Stimulated activated CD4-positive, alpha-beta T cell treated with anti-CD3 and anti-CD28 coated beads, Interleukin-15, amount 100 ng/mL, for 1 hour (primary cell): ENCODE measurements at regions not wholly inside any gene's neighbourhood (a gene's known extent, or its start where the extent isn't known, plus 50 kb on each side); places are given as distances from the start of the nearest gene placed in this dataset.
"Not testable (repeated sequence)": the region's sequence is repeated elsewhere in the genome, so short reads cannot be mapped to it uniquely, and the experiment has no call there.

Experiments used
- DNase-seq, 2 donors: peaks; one replicate each; pipeline ENCODE4 v3.0.0-alpha.2; 2020; ENCODE audit warnings: low read depth in 1 of 2, low spot score in 1 of 2

DNA sequence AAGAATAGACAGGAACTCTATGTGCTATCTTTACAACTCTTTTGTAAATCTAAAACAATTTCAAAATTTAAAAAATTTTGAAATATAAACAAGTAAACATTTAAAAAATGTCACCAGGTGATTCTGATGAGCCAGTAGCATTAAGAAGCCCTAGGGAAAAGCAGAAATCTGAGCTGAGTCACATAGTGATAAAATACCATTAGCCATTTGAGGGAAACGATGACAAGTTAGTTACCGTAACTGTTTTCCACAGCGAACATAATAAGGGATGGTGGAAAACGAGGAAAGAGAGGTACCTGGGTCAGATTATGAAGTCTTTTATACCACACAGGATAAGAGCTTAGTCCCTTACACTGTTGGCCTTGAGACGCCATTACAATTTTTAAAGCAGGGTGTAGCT lies 55.5 kb downstream of the PRR15 start:
- no peak for DNase-seq

DNA sequence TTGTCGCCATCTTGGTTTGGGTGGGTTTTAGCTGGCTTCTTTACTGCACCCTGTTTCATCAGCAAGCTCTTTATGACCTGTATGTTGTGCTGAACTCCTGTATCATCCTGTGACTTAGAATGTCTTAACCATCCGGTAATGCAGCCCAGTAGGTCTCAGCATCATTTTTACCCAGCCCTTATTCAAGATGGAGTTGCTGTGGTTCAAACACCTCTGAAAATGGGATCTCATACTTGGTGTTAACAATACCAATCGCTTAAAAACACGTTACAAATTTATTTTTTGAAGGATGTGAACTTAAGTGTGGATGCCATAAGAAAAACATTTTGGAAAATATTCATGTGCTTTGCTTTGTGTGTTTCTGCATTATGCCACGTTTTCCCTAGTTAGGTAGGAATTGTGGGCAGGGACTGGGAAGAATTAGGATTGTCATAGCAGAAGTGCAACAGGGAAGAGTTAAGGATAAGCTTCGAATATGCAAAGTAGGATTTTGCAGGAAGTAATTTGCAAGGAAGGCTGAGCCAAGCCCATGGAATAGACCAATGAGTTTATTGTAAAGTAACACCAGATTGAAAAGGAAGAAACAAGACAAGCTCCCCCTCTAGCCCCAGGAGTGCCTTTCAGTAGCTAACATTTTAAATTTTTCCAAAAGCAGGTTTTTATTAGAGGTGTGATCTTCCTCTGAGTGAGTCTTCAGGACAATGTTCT lies 56.4 kb downstream of the PRR15 start:
- DNase-seq, result no peak

DNA sequence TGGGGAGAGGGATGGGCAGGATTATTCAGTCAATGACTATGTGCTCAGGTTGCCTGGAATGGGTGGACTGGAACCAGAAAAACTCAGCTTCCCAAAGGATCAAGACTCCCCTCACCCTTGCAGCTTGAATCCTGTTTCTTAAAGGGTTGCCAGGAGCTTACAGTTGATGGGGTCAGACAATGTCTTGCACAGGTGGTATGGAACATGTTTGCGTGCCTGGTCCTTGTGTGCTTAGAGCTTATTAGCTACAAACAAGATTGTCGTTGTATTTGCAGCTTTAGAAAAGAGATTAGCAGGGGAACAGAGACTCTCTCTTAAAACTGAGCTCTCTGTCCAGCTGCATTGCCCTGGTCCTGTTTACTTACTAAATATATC lies 56.9 kb downstream of the PRR15 start:
- no peak for DNase-seq

DNA sequence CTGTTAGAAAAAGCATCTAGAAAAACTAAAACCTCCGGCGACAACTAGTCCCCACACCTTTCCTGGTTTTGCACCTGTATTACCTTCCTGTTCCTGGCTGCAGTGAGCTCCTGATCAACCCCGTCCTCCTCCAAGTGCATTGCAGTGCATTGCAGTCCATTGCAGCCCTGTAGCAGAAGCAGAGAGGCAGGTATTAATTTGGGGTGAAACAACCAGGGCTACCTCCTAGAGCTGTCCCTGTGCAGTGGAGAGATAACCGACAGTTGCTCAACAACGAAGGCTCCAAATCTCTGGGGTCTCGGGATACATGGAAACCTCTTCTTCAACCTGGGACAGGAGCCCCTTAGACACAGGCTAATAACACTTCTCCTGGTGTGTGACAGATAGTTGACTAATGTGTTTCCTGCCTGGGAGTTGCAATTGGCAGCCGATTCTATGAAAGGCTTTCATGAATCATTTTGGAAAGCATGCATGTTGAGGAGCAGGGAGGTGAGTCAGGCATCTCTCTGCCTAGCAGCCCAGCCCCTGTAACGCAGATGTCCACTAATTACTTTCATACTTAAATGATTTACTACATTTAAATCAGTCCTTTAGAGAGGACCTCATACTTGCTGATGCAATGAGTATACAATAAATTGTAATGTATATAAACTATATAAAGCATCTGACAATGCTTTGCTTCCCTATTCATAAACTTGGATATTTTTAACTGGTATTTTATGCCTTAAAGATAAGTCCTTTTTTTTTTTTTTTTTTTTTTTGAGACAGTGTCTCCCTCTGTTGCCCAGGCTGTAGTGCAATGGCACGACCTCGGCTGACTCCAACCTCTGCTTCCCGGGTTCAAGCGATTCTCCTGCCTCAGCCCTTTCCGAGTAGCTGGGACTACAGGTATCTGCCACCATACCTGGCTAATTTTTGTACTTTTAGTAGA lies 59.0 kb downstream of the PRR15 start:
- no peak for DNase-seq

DNA sequence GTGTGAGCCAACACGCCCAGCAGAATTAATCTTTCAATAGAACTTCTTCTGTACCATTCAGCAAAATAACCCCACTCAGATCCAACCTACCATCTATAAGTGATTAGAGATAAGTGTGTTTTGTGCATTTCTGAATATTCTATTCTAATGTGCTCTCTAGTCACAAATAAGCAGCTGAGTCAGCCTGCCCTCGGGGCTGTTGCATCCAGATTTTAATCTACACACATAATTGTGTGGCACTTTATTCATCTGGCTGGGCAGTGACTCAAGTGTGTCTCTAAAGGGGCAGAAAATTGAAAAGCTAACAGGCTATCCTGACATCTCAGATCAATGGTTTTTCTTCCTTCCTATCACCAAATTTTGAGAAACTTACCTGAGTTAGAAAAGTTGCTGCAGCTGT lies 60.3 kb downstream of the PRR15 start:
- DNase-seq, result no peak

DNA sequence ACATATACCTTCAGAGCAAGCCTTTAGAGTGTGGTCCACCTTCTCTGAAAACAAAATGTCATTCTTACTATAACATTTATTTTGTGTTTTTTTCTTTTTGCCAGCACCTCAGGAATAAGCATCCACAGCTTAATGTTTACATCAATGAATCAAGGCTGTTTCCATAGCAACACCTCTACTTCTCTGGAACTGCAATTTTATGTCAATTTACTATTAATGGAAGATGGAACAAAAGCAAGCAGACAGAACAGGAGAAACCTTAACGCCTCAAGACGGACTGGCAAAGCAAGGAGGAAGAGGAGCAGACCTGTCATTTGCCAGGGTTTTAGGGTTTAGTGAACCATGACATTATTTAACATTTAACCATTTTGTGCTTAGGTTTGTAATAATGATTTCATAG lies 63.1 kb downstream of the PRR15 start:
- DNase-seq, result no peak

DNA sequence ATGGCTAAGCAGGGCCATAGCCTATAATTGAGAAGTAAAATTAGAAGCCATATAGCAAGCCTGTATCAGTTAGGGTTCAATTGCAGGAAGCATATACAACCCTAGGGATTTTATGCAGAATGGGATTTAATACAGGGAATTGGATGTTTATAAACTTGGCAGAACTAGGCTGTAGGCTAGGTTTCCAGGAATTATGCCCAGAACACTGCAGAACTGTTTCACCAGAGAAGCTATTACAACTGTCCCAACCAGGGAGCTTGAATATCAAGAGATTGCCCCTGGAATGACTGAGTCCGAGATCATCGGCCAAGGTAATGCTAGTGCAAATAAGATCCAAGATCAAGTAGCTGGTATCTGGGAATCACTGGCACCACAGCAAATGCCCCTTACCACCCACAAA lies 64.0 kb downstream of the PRR15 start:
- no peak for DNase-seq

DNA sequence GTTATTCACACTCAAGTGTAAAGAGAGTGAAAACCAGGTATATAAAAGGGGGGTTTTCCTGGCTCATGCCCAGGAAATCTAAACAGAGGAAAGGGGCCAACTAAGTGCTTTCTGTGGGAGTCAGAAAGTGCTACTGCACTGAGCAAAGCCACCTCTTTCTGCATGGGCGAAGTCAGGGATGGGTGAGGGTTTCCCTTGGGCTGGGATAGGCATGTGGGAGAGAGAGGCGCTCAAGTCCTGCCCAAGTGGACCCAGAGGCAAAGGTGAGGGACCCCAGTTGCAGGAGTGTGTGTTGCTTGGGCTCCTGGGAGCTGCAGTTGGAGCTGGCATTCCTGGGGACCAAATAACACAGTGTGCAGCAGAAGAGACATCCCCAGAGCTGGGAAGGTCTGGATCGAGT lies 65.9 kb downstream of the PRR15 start:
- DNase-seq, result no peak

DNA sequence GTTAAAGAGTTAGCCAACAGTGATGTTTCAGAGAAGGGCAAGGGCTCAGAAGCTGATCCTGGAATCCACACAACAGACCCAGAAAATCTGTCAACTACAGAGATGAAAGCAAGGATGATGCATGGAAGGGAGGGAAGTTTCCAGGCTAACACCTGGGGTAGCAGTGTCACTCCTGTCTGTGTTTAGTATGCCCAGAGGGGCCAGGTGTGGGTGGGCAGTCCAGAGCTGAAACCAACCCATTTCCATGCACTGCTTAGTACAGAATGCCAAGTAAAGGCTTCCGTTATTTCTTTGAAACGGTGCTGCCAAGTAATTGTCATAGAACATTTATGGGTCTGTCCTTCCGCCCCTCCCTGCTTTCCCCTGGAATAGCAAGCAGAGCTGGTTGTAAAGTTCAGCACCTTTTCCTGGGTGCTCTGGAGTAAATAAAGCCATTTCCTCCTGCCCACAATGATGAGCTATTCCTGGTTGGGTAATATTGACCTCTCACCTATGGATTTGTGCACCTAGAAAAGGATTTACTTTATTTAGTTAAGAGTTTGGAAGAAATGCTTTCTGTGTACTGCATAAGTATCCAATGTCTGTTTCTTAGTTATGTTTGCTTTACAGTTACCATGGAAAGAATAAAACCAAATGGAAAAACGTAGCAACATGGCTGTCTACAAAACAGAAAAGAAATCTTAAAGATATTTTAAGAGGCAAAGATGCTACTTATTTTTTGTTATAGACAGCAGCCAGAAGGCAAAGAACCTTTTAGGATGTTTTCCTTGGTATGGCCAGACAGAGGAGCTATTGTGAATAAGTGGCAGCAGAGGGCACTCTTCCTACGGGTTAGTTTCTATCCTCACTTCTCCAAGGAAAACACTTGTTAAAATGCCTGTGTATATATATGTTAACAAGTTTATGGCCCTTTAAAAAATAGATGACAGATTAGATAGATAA lies 71.7 kb downstream of the PRR15 start:
- DNase-seq, result not testable (repeated sequence)

DNA sequence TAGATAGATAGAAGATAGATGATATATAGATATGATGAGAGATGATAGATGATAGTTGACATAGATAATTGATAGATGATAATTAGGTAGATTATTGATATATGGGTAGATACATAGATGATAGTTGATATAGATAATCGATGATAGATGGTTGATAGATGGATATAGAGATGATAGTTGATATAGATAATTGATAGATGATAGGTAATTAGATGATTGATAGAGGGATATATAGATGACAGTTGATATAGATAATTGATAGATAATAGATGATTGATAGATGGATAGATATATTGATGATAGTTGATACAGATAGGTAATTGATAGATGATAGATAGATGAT lies 72.3 kb downstream of the PRR15 start:
- DNase-seq, result no peak

DNA sequence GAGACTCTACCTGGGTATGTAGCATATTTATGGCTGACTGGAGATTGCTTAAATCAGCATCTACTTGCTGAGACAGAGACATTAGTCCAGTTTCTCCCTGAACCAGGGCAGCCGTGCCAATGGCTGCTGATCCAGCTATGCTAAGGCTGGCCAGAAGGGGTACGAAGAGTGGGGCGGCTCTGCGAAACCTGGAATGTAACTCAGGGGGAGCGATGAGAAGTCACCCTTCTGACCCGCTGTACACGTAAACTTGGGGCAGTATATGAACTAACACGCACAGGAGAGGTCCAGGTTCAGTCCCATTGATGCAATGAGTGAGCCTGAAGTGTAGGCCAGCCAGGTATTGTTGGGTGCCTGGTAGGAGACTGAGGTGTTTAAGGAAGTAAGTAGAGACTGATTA lies 73.7 kb downstream of the PRR15 start:
- no peak for DNase-seq

DNA sequence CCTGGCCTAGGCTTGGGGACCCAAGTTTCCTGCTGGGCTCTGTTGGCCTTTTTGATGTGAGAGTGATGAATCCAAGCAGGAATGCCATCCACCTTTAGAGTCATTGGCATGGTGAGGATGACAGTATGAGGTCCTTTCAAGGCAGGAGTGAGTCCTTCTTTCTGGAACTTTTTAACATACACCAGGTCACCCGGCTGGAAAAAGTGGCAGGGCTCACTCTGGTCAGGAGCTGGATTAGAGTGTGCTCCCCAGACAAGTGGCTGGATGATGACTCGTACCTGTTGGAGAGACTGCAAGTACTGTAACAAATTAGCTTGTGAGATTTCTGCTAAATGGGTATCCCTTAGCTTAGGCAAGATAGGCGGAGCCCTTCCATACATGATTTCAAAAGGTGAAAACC lies 75.2 kb downstream of the PRR15 start:
- not testable (repeated sequence) for DNase-seq

DNA sequence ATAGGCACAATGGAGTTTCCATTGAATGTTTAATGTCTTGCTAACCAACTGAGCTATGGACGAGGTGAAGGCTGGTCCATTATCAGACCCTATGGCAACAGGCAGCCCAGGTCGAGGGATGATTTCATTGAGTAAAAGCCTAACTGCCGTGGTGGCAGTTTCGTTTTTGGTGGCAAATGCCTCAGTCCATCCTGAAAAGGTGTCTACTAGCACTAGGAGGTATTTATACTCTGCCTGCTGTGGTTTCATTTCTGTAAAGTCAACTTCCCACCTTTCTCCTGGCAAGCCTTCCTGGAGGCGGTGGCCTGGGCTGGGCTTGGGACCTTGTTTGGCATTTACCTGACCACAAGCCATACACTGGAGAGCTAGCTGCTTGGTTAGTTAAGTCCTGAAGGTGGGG lies 75.8 kb downstream of the PRR15 start:
- DNase-seq, result no peak

DNA sequence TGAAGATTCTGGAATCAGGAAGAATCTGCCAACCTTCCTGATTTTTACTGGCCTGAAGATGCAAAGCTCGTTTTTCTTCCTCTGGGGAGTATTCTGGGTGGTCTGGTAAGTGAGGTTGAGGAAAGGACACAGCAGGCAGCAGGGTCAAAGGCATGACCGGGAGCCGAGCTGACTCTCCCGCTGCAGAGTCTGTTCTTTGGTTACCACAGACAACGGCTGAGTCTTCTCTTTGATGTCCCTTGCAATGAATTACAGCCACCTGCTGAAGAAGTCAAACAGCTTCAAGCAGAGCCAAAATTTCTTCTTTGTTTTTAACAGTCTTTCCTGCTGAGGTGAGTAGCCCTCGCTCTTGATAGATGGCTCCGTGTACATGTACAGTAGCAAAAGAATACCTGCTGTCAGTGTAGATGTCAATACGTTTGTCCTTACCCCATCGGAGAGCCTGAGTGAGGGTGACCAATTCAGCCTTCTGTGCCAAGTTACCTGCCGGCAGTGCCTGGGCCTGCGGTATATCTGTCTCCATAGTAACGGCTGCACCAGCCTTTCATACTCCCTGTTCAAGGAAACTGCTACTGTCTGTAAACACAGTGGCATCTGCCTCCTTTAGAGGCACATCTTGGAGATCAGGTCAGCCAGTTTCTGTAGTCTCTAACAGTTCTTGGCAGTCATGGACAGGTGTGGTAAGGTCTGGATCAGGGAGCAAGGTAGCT lies 76.4 kb downstream of the PRR15 start:
- no peak for DNase-seq

DNA sequence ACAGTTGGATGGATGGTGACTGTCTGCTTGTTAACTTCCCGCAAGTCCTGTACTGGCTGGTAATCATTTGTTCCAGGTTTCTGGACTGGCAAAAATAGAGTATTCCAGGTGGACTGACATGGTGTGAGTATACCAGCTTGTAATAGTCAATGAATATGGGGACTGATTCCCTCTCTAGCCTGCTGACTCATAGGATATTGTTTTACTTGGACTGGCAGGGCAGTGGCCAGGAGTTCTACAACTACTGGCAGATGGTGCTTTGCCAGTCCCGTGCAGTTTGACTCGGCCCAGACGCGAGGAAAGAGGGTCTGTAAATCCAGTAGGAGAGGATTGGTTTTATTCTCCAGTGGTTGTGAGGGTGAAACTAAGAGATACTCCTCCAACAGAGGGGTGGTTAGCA lies 78.0 kb downstream of the PRR15 start:
- DNase-seq, result no peak

DNA sequence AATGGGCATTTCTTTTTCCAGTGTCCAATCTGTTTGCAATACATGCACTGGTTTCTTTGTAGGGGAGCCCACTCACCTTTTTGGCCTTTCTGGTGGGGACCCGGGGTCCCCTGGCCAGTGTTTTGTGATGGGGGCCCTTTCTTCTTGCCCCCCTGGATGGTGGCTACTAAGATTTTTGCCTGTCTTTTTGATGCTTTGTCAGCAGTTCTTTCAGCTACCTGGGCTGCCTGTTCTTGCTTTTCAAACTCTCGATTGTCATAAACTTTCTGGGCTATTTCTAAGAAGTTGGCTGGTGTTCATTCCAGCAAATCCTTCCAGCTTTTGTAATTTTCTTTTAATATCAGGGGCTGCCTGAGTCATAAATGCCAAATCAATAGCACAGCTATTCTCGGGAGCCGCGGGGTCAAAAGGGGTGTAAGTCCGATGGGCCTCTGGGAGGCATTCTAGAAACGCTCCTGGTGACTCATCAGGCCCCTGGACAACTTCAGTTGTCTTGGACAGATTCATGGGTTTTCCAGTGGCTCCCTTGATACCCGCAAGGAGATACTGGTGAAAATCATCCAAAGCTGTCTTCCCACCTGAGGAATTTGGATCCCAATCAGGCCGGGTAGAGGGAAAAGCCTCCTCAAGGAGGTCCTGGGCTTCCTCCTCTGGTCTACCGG lies 79.0 kb downstream of the PRR15 start:
- DNase-seq, result no peak

DNA sequence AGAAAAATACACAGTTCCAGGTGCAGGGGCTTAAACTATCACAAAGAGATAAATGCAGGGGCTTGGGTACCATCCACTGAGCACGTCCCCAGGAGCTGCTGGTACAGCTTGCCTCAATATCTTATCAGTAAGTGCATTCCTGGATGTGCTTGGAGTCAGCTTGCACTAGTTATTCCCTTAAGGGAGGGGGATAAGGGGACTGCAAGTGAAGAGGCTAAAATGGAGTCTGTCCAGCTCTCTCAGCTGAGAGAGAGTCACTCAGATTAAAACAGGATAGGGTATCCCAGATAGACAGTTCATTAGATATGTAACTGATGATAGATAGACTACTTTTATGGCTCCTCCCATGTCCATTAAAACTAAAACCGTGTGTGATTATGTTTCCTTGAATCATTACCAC lies 82.5 kb downstream of the PRR15 start:
- DNase-seq, result not testable (repeated sequence)

DNA sequence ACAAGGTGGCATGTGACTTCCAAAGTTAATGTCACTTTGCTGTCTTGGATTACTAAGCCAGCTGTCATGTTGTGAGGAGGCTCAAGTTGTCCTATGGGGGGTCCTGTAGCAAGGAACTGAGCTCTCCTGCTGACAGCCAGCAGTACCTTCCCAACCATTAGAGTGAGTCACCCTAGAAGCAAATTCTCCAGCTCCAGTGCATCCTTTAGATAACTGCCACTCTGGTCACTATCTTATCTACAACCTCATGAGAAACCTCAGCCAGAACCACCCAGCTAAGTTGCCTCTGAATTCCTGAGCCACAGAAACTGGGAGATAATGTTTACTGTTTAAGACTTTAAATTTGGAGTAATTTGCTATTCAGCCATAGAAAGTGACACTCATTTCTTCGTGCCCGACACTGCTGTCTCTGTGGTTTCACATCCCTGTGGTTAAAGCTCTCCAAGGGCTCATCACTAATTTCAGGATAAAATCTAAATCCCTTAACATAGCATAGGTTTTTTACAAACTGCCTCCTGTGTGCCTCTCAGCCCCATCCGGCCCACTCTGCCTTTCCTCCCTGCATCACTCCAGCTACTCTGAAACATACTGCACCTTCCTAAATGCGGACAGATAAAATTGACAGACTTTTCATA lies 83.5 kb downstream of the PRR15 start:
- no peak for DNase-seq

DNA sequence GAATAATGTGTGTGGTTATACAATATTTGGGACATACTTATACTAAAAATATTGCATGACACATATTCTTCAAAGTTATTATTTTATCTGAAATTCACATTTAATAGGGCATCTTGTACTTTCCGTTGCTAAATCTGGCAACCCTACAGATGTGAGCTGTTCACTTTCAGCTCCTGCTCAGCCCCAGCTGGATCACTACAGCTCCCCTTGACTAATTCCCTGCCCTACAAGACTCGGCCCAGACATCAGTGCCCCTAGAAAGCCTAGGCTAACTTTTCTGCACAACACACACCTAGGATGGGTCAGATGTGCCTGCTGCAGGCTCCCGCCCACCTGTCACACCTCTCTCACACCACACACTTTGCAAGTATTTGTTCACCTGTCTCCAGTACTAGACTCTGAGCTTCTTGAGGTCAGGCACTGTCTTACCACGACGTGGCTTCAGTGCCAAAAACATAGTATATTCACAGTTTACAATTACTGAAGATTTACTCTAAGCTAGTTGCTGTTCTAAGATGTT lies 84.1 kb downstream of the PRR15 start:
- DNase-seq, result not testable (repeated sequence)
